ENCODE measurements at regions not wholly inside any gene's neighbourhood (a gene's known extent, or its start where the extent isn't known, plus 50 kb on each side); places are given as distances from the start of the nearest gene placed in this dataset.

GRCh38 chr20:11159728-11160127 lies 485.9 kb upstream of the JAG1 start:
- Histone ChIP-seq H3K36me3 (no peaks in the 10 kb centered on the region), H3K4me3 (no peak overlapping the region), H3K27ac (peak overlapping the region; percentile 31), H3K4me1 (peaks cover 10% of the 10 kb centered on the region), H3K9me3 (no peaks in the 10 kb centered on the region), H3K27me3 (ENCODE audit: low read depth) (no peaks in the 10 kb centered on the region)
- peak; percentile 45 to 68 for ATAC-seq
- intact Hi-C loops (cut with DNase I) = no loop called here
- no peak for TF ChIP-seq CTCF (IDR thresholded peaks at IDR 0.05)
- peak; percentile 46 for DNase-seq

DNA sequence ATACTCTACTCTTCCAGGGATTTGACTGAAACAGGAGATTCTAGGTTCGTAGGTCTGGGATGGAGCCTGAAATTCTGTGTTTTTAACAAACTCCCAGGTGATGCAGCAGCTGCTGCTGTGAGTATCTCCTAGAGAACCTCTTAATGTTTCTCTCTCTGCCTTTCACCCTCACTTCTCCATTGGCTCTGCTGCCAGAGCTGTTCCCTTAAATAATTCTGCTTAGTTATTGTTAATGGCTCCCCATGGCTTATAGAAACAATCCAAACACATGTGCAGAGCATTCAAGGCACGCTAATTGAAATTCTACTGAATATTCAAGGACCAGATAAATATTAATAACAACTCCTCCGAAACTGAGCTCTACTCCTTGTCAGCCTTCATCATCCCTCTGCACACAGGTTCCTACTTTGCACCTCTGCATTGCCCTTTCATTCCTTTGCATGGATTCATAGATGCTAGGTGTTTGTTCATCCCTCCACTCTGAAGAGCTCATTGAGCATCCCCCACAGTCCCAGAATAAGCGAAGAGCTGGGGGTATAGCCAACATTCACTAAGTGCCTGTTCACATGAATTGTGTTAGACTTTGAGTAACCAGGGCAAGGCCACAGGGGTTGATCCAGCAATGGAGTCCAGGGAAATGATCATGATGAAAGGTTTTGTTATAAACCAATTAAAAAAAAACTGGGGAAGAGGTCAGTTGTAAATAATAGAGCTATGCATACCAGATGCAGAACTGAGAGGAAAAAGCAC lies 488.4 kb upstream of the JAG1 start:
- Histone ChIP-seq H3K36me3 (no peaks in the 10 kb centered on the region), H3K27ac (no peak overlapping the region)
- TF ChIP-seq CTCF (IDR thresholded peaks at IDR 0.05) = no peak

DNA sequence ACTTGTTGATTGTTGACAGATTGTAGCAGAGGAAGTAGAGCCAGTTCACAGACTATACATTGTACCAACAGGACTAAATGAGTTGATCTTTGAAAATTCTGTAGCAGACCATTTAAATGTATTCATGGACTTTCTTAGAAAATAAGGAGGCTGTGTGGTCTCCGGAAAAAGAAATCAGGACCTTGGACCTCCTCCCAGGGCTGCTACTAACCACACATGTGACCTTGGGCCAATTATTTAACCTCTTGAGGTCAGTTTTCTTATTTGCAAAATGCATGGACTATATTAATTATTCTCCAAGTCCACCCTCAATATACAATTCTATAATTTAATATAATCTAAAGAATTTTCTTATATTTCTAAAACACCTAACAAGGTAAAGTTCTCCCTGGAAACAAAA lies 492.0 kb upstream of the JAG1 start:
- H3K27ac ChIP-seq = no peak overlapping the region
- intact Hi-C loops (cut with DNase I) = no loop called here
- no peaks in the 10 kb centered on the region for H3K36me3 ChIP-seq
- DNase-seq (no peak), ATAC-seq (no peak)
- TF ChIP-seq CTCF (IDR thresholded peaks at IDR 0.05) = no peak
- H3K4me1 ChIP-seq = peaks cover 8% of the 10 kb centered on the region
- H3K27me3 ChIP-seq (ENCODE audit: low read depth) = no peaks in the 10 kb centered on the region
- H3K4me3 ChIP-seq = no peak overlapping the region
- H3K9me3 ChIP-seq = no peaks in the 10 kb centered on the region

More for the DNA sequence above, 488.4 kb upstream of the JAG1 start:
- no peaks in the 10 kb centered on the region for H3K27me3 ChIP-seq (ENCODE audit: low read depth)
- no peaks in the 10 kb centered on the region for H3K9me3 ChIP-seq
- no peak overlapping the region for H3K4me3 ChIP-seq
- no peak for DNase-seq
- H3K4me1 ChIP-seq = peaks cover 10% of the 10 kb centered on the region
- no peak for ATAC-seq
- intact Hi-C loops (cut with DNase I) = no loop called here

GRCh38 chr20:11166712-11167111 lies 492.9 kb upstream of the JAG1 start:
- Histone ChIP-seq H3K27me3 (ENCODE audit: low read depth) (no peaks in the 10 kb centered on the region), H3K4me3 (no peak overlapping the region), H3K36me3 (no peaks in the 10 kb centered on the region), H3K4me1 (peaks cover 8% of the 10 kb centered on the region), H3K27ac (no peak overlapping the region), H3K9me3 (no peaks in the 10 kb centered on the region)
- DNase-seq = no peak
- ATAC-seq = no peak
- intact Hi-C loops (cut with DNase I) = no loop called here
- TF ChIP-seq CTCF (IDR thresholded peaks at IDR 0.05) = no peak

DNA sequence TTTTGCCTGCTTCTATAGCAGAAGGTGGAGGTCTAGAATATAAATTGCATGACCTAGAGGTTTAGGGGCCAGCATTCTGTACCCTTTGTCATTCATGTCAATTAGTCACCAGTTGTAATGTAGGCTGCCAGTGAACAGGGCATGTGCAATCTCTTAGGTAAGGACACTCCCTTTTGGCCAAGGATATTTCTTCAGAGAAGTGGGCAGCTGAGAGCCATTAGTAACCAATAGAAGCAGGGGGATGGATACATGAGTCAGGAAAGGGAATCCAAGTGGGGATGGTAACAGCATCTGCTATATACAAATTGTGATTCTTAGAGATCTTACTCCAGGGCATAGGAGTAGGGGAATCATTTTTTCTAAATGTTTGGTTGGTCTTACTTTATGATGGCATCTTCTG lies 494.2 kb upstream of the JAG1 start:
- no peak for TF ChIP-seq CTCF (IDR thresholded peaks at IDR 0.05)

More for the DNA sequence above, 494.2 kb upstream of the JAG1 start:
- Histone ChIP-seq H3K4me1 (peaks cover 8% of the 10 kb centered on the region), H3K27me3 (ENCODE audit: low read depth) (no peaks in the 10 kb centered on the region), H3K9me3 (no peaks in the 10 kb centered on the region), H3K36me3 (no peaks in the 10 kb centered on the region), H3K27ac (no peak overlapping the region), H3K4me3 (no peak overlapping the region)
- DNase-seq = no peak
- intact Hi-C loops (cut with DNase I) = no loop called here
- ATAC-seq = no peak
